DND-41 (cell line): ENCODE measurements at regions not wholly inside any gene's neighbourhood (a gene's known extent, or its start where the extent isn't known, plus 50 kb on each side); places are given as distances from the start of the nearest gene placed in this dataset.

Source experiments
- ATAC-seq: fragments of 200-7000 bp; cut with Tn5 transposase; 3 replicates; pipeline ENCODE4 v1.9.1; 2021; ENCODE audit warnings: low read depth; ENCODE audit not compliant: insufficient read depth
- DNase-seq: peaks from one replicate; pipeline ENCODE4 v3.0.0-alpha.2; 2020
- H2AFZ ChIP-seq: 2 replicates; pipeline ENCODE4 v1.6.0; 2012; ENCODE audit warnings: low read depth, low read length
- H3K27ac ChIP-seq: 2 replicates; pipeline ENCODE4 v1.5.1; 2012; ENCODE audit warnings: low read length, inconsistent platforms
- H3K27me3 ChIP-seq: fragments of 200-600 bp; sonication (generic); 2 replicates; pipeline ENCODE4 v1.6.0; 2012; ENCODE audit warnings: low read length, mild to moderate bottlenecking, inconsistent platforms; ENCODE audit not compliant: insufficient read depth, poor library complexity
- H3K36me3 ChIP-seq: 2 replicates; pipeline ENCODE4 v1.5.1; 2012; ENCODE audit warnings: low read length, inconsistent platforms; ENCODE audit not compliant: insufficient read depth
- H3K4me1 ChIP-seq: 2 replicates; pipeline ENCODE4 v1.5.1; 2012; ENCODE audit warnings: mild to moderate bottlenecking, low read length; ENCODE audit not compliant: insufficient read depth
- H3K4me2 ChIP-seq: 2 replicates; pipeline ENCODE4 v1.6.0; 2012; ENCODE audit warnings: mild to moderate bottlenecking, moderate library complexity, low read length, inconsistent platforms; ENCODE audit not compliant: insufficient read depth
- H3K4me3 ChIP-seq, 2 experiments: fragments of 200-600 bp in 1 of 2; shearing (Covaris generic) in 1 of 2; 2 replicates each; pipeline ENCODE4 v1.5.1; 2012 to 2016; ENCODE audit warnings: inconsistent platforms in 2 of 2, low read length in 2 of 2, mild to moderate bottlenecking in 2 of 2, low read depth in 1 of 2, moderate library complexity in 1 of 2
- H3K79me2 ChIP-seq: 2 replicates; pipeline ENCODE4 v1.6.0; 2012; ENCODE audit warnings: low read length, inconsistent platforms; ENCODE audit not compliant: insufficient read depth
- H3K9ac ChIP-seq: 2 replicates; pipeline ENCODE4 v1.6.0; 2012; ENCODE audit warnings: low read depth, mild to moderate bottlenecking, inconsistent platforms, low read length, moderate library complexity
- H3K9me3 ChIP-seq: 2 replicates; pipeline ENCODE4 v1.5.1; 2012; ENCODE audit warnings: low read length, moderate library complexity, mild to moderate bottlenecking, inconsistent platforms; ENCODE audit not compliant: insufficient read depth, severe bottlenecking
- H4K20me1 ChIP-seq: 2 replicates; pipeline ENCODE4 v1.6.0; 2012; ENCODE audit warnings: low read length; ENCODE audit not compliant: insufficient read depth
- EZH2 ChIP-seq: IDR thresholded peaks from 3 replicates; pipeline ENCODE4 v1.6.1; 2012; ENCODE audit warnings: borderline replicate concordance, low read depth, mild to moderate bottlenecking, moderate library complexity, low read length, inconsistent platforms; ENCODE audit not compliant: severe bottlenecking
- TF ChIP-seq, protein P1 (sequence below): IDR thresholded peaks from 2 replicates; pipeline ENCODE4 v1.5.1; 2012; ENCODE audit warnings: borderline replicate concordance, low read length, moderate library complexity, mild to moderate bottlenecking; ENCODE audit not compliant: poor library complexity, severe bottlenecking; ENCODE audit errors: extremely low read depth

DNA sequence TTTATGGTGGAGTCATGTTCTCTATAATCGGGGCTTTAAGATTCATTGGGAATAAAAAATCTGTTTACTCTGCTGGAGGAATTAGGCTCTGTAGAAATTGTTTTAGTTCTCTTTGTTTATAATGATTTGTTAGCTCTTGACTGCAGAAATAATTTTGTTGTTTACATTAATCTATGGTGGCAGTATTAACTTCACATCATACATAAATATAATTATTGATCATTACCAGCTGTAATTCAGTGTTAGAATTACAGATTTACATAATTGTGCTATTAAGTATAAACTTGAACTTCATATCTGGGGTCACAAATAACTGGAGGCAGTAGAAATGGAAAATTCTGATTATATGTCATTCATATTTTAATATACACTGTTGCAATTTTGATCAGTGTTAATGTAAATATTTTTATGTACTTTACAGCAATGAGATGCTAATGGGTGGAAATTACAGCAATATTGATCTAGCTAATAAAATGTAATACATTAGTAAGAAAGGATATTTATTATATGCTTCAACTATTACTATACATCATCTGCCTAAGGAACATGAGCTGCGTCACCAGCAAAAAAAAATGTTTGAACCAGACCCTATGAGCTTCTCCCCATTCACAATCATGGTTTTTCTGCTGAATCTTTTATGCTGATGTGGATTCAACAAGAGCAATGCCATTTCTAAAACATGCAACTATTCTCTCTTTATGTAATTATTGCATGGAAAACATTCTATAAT, 846.6 kb downstream of the NR2F1-AS1 start:
- Histone ChIP-seq H3K36me3 (no peaks in the 10 kb centered on the region), H3K79me2 (no peaks in the 10 kb centered on the region), H3K4me2 (no peak overlapping the region), H3K4me1 (no peaks in the 10 kb centered on the region), H3K4me3 (no peak overlapping the region), H2AFZ (no peak overlapping the region), H4K20me1 (no peaks in the 10 kb centered on the region), H3K27ac (no peak overlapping the region), H3K9ac (no peak overlapping the region), H3K9me3 (no peaks in the 10 kb centered on the region), H3K27me3 (no peaks in the 10 kb centered on the region)
- no peak for TF ChIP-seq EZH2
- TF ChIP-seq, protein P1, sequence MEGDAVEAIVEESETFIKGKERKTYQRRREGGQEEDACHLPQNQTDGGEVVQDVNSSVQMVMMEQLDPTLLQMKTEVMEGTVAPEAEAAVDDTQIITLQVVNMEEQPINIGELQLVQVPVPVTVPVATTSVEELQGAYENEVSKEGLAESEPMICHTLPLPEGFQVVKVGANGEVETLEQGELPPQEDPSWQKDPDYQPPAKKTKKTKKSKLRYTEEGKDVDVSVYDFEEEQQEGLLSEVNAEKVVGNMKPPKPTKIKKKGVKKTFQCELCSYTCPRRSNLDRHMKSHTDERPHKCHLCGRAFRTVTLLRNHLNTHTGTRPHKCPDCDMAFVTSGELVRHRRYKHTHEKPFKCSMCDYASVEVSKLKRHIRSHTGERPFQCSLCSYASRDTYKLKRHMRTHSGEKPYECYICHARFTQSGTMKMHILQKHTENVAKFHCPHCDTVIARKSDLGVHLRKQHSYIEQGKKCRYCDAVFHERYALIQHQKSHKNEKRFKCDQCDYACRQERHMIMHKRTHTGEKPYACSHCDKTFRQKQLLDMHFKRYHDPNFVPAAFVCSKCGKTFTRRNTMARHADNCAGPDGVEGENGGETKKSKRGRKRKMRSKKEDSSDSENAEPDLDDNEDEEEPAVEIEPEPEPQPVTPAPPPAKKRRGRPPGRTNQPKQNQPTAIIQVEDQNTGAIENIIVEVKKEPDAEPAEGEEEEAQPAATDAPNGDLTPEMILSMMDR = no peak
- ATAC-seq = no peak
- no peak for DNase-seq

DNA sequence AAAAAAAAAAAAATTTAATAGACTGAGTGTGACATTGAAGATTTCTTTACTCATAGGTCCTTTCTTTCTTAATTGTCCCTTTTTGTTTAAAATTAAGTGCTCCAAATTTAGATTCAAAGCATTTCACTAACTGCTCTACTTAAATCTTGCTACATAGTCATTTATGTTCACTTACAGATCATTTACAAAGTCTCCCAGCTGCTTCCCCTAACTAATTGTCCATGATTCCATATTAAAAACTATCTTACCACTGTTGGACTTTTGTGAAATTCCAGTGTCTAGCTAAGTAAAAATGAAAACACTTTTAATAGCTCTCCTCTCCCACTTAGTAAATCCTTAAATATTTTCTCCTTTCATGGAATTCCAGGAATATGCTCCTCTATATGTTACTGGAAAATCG, 850.5 kb downstream of the NR2F1-AS1 start:
- TF ChIP-seq, protein P1 = no peak
- Histone ChIP-seq H3K4me2 (no peak overlapping the region), H3K27ac (no peak overlapping the region), H2AFZ (no peak overlapping the region), H3K36me3 (no peaks in the 10 kb centered on the region), H3K4me1 (no peaks in the 10 kb centered on the region), H3K4me3 (no peak overlapping the region), H3K27me3 (no peaks in the 10 kb centered on the region), H3K9ac (no peak overlapping the region), H3K79me2 (no peaks in the 10 kb centered on the region), H3K9me3 (no peaks in the 10 kb centered on the region), H4K20me1 (no peaks in the 10 kb centered on the region)
- DNase-seq = no peak
- no peak for ATAC-seq

- H3K9me3 ChIP-seq = no peaks in the 10 kb centered on the region
- ATAC-seq (no peak), DNase-seq (no peak)
- no peaks in the 10 kb centered on the region for H4K20me1 ChIP-seq
- H3K4me3 ChIP-seq = no peak overlapping the region
- TF ChIP-seq EZH2 = no peak
- TF ChIP-seq, protein P1 = no peak
- no peak overlapping the region for H3K27ac ChIP-seq
- H3K79me2 ChIP-seq = no peaks in the 10 kb centered on the region
- no peaks in the 10 kb centered on the region for H3K4me1 ChIP-seq
- no peak overlapping the region for H3K4me2 ChIP-seq
- H3K9ac ChIP-seq = no peak overlapping the region
- H3K36me3 ChIP-seq = no peaks in the 10 kb centered on the region
- no peak overlapping the region for H2AFZ ChIP-seq
- H3K27me3 ChIP-seq = no peaks in the 10 kb centered on the region
Observed at GRCh38 chr5:92729088-92729487, 851.9 kb downstream of the NR2F1-AS1 start.

- Histone ChIP-seq H3K4me3 (no peak overlapping the region), H2AFZ (no peak overlapping the region), H3K79me2 (no peaks in the 10 kb centered on the region), H3K27me3 (no peaks in the 10 kb centered on the region), H3K9ac (no peak overlapping the region), H3K27ac (no peak overlapping the region), H3K9me3 (no peaks in the 10 kb centered on the region), H4K20me1 (no peaks in the 10 kb centered on the region), H3K4me2 (no peak overlapping the region), H3K4me1 (no peaks in the 10 kb centered on the region), H3K36me3 (no peaks in the 10 kb centered on the region)
- TF ChIP-seq, protein P1 = no peak
- TF ChIP-seq EZH2 = no peak
- ATAC-seq = no peak
- no peak for DNase-seq
Observed at GRCh38 chr5:92715946-92716520, 865.0 kb downstream of the NR2F1-AS1 start.
